Activated CD4-positive, alpha-beta T cell treated with anti-CD3 and anti-CD28 coated beads, Interleukin-2, Interleukin-4, amounts not matched to agents 100 ng/mL and 50 ng/mL, durations not matched to agents 16 hours and 8 hours (primary cell): ENCODE measurements at regions not wholly inside any gene's neighbourhood (a gene's known extent, or its start where the extent isn't known, plus 50 kb on each side); places are given as distances from the start of the nearest gene placed in this dataset.

Source experiments
- DNase-seq: peaks from one replicate; pipeline ENCODE4 v3.0.0-alpha.2; 2020; ENCODE audit warnings: low spot score

DNA sequence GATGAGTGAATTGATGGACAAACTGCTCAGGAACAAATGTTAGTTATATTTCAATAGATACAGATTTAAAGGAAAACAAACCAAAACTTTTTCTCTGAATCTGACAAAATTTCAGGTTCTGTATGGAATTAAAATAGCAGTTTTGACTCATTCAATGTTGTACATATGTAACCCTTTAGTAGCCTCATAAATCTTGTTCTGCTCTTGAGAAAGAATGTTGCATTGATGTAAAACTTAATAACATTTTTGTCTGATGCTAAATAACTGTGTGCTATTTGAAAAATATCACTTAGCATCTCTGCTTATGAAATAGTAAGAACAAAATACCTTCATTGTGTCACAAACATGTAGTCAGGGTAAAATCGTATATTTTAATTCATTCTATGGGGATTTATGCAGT is 168.9 kb upstream of the NOVA1 start:
- no peak for DNase-seq

DNA sequence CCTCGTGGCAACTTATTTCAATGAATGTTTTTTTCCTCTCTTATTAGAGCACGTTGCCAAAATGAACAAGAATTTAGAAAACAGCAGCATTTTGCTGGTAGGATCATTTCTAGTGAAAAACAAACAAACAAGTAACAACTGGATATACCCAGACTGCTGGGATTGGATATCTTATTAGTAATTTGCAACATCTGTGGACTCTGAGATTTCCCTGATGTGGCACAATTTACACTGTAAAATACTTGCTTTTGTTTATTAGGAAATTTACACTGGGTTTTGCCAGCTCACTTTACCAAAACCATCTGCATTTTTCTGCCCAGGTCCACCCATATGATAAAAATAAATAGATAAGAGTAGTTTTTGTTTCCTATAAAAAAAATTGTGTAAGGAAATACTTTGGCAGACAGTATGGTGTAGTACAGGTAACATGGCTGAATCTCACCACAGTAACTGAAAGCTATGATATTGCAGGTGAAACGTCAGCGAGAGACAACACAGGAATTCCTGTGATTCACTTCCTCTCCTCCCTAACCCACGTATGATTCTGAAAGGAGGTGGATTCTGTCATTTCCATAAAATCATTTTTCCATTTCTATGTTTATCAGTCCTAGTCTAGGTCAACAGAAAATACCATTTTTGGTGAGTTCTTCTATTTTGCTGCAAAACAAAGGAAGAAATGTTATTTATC is 176.2 kb upstream of the NOVA1 start:
- no peak for DNase-seq

GRCh38 chr14:26775765-26776563 is 178.1 kb upstream of the NOVA1 start:
- DNase-seq, result no peak

GRCh38 chr14:26791117-26791806 is 193.4 kb upstream of the NOVA1 start:
- DNase-seq, result no peak

DNA sequence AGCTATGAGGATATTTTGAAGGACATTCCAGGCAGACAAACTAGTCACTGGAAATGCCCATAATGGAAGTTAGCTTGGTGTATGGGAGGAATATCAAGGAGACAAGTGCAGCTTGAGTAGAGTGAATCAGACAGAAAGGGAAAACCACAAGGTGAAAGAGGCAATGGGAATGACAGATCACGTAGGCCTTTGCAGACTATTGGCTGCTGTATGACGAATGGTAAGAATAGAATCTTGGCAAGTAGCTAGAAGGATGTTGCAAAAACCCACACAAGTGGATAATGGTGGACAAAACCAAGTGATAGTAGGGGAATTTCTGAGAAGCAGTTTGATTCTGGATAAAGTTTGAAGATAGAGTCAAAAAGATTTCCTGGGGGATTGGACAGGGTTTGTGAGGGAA is 196.9 kb upstream of the NOVA1 start:
- no peak for DNase-seq

GRCh38 chr14:26808407-26808806 is 210.6 kb upstream of the NOVA1 start:
- no peak for DNase-seq

GRCh38 chr14:26810631-26811030 is 212.8 kb upstream of the NOVA1 start:
- DNase-seq, result no peak

GRCh38 chr14:26811756-26812305 is 214.0 kb upstream of the NOVA1 start:
- DNase-seq, result no peak

DNA sequence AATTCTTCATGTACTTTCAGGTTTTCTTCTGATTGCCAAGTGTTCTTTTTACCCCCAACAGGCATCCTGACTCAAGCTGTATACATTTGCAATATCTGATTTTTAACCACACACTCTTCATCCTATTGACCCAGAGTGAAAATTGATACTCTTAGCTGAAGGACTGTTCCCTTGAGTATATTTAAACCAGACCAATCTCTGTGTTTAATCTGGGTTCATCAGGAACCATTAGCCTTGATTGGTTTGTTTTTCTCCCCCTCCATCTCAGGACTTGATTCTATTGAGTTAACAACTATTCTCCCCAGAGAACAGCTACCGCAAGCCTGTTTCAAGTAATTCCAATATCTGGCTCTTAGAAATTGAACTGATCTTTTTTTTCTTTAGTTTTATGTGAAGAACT is 222.3 kb upstream of the NOVA1 start:
- DNase-seq, result no peak

DNA sequence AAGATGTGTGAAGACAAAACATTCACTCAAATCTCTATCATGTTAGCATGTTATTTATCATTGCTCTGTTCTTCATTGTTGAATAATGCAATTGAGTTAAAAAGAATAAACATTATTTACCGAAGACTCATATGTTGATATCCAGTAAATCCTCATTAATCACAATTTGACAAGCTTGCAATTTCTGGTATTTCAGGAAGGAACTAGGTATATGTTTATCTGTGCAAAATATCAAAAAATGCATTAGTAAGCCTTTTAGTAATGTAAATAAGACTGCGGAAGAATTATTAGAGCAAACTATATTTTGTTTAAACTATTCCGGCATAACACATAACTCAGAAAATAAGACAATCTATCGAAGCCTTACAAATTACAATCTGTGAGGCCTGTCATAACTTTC is 222.7 kb upstream of the NOVA1 start:
- no peak for DNase-seq

DNA sequence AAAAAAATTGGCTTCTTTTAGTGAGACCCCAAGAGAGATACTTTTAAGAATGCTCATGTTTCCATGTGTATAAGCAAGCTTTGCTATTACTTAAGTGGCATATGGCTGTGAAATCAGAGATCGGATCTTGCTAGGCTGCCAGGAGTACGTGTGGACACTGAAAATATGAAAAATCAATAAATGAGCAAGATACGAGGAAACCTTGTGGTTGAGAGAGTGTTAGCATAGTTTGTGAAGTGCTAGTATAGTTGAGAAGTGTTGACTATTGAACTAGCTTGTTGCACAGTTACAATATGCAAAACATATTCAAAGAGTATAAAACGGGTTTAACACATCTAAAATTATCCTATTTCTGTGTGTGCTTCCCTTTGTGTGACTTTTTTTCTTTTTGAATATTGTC is 230.9 kb upstream of the NOVA1 start:
- DNase-seq, result no peak

- no peak for DNase-seq
These were observed 235.9 kb upstream of the NOVA1 start for GRCh38 chr14:26833621-26834176.

DNA sequence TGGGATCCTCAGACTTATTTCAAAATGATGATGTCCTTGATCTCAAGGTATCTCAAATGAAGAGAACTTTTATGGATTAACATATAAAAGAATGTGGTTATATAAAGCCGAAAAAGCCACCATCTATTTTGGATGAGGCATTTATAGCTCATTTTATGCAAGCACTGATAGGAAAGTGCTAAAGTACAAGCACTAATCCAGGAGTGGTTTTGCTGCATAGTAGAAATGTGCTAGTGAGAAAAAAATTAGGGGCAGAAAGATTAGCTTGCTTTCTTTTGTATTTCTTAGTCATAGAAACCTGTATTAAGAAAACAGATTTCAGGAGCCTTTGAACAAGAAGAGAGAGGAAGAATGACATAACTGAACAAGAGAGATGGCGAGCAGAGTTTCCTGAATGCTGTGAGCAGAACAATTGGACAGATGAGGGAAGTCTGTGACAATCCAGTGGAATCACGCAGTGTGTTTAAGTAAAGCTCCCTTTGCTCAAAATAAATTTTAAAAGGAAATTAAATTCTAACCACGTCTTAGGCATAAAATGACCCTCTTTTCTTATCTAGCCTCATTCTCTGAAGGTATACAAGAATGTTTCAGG is 238.2 kb upstream of the NOVA1 start:
- DNase-seq, result no peak

DNA sequence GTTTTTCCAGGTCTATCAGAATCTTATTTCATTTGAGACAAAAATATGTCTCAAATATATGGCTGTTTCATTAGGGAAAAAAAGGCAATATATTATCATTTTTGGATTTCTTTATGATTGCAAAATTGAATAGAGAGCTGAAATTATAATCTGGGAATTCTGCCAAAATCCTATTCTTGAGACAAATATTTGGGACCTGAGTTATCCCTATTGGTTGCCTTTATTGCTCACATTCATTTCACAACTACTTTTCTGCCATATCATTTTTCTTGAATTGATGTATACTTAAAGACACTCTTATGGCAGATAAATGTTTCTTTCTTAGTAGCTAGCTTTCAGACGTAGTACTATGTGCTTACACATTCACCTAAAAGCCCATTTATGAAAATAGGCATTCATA is 241.6 kb upstream of the NOVA1 start:
- DNase-seq, result no peak

- no peak for DNase-seq
These were observed 243.5 kb upstream of the NOVA1 start for GRCh38 chr14:26841326-26841725.

GRCh38 chr14:26841920-26842741 is 244.3 kb upstream of the NOVA1 start:
- DNase-seq, result no peak

DNA sequence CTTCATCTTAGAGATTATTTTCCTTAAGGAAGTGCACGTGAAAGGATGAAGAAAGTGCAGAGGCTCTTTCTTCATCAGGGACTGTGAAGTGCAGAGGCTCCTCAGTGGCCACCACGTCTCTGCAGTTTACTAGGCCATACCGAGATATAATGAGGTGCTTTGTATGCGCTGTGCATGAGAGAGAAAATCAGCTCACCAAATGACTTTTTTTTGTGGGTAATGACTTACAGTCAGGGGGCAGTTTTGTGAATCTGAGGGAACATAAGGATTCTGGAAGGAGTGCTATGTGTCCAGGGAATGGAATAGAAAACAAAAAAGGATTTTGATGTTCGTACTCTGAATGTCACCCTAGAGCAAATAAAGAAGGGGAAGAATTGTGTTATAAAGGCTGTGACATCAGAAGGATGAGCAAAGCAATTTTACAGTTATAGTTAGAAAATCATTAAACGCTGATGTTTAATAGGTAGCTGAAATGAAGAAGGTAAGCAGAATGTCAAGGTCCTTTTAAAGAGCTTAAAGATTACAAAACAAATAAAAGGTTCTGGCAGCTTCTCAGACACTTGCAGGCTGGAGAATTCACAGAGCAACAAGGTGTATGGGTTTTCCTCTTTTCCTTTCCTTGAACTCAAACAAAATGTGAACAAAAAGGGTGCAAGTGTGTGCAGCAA is 247.5 kb upstream of the NOVA1 start:
- DNase-seq, result no peak

DNA sequence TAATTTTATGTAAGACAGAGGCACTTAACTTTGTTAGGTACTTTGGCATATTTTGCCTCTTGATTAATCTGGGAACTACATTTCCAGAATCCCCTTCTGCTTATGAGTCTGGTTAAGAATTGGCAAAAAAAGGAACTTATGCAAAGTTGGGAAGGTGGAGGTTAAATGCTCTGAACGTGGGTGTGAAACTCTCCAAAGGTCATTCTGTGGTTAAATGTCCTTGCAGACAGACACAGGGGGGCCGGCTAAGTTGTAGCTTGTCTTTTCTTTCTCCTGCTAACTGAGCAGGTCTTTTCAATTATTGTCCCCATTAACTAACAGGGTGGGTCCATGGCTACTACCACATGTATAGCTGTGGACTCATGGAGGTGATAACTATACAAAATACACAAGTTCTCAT is 248.6 kb upstream of the NOVA1 start:
- DNase-seq, result no peak

DNA sequence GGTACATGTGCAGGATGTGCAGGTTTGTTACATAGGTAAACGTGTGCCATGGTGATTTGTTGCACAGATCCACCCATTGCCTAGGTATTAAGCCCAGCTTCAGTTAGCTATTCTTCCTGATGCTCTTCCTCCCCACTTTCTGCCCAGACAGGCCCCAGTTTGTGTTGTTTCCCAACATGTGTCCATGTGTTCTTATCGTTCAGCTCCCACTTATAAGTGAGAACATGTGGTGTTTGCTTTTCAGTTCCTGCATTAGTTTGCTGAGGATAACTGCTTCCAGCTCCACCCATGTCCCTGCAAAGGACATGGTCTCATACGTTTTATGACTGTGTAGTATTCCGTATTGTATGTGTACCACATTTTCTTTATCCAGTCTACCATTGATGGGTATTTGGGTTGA is 251.7 kb upstream of the NOVA1 start:
- DNase-seq, result no peak

GRCh38 chr14:26851793-26852192 is 254.0 kb upstream of the NOVA1 start:
- no peak for DNase-seq
